A172 (cell line): ENCODE measurements at regions not wholly inside any gene's neighbourhood (a gene's known extent, or its start where the extent isn't known, plus 50 kb on each side); places are given as distances from the start of the nearest gene placed in this dataset.
"Not testable (repeated sequence)": the region's sequence is repeated elsewhere in the genome, so short reads cannot be mapped to it uniquely, and the experiment has no call there.

ENCODE experiments used
- DNase-seq: peaks from one replicate; pipeline ENCODE4 v3.0.0-alpha.2; 2015; ENCODE audit warnings: low spot score

DNA sequence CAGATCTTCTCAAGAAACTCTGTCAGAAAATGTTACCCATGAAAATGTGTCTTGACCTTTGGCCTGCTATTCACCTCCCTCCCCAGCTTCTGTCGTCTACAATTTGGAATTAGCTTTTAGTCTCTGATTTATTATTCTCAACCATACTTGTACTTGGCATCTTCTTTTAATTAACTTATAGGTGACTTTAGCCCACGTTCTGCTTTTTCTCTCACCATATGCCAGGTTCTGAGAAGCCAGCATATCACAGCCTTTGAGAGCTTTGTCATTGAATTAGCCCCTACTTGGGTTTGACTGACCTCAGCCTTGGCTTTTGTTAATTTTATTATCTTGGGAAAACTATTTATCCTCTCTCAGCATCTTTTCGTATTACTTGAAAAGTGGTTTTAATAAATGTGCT lies 355.9 kb downstream of the OXSM start:
- no peak for DNase-seq

GRCh38 chr3:26157428-26157827 lies 367.5 kb downstream of the OXSM start:
- DNase-seq: not testable (repeated sequence)

DNA sequence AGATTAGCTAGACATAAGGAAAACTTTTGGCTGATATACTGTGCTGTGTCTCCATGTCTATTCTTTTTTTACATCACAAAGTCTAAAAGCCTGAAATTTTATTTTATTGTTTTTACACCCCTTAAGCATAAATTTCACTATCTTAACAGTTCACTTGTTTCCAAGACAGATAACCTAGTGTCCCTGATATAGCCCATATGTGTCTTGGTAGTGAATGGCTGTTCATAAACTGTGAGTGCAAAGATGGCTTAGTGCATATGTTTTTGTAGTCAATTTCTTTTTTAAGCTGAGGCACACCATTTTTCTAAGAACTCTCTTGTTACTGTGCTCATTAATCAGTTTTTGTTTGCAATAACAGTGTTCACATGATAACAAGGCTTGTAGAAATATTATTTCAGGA lies 381.1 kb downstream of the OXSM start:
- DNase-seq: no peak

DNA sequence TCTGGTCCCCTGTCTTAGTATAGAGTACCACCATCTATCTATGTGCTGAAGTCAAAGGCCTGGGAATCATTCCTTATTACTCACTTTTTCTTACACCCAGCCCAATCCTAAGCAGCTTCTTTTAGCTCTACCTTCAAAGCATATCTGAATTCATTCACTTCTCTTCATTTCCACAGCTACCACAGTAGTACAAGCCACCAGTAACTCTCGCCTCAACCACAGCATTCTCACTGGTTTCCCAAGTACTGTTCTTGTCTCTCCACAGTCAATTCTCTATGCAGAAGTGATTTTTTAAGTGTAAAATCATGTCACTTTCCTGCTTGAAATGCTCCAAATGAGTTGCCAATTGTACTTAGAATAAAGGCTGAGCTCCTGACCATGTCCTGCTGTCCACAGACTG lies 401.7 kb downstream of the OXSM start:
- DNase-seq: no peak

DNA sequence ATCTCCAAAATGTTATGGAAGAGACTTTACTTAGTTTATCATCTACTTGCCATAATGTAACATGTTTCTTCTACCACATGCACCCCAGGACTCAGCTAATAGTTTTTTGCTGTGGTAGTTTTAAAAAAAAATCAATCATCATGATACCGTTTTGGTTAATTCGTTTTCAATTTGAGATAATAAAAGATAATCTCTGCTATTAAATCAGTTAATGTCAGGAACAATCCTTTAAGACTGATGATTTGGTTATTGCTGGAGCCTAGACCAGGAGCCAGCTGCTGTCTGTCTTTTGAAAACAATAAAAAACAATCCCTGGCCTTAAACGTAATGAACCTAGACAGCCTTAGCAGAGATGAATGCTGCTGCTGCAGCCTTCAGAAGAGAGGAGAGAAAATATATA lies 403.7 kb downstream of the OXSM start:
- no peak for DNase-seq

DNA sequence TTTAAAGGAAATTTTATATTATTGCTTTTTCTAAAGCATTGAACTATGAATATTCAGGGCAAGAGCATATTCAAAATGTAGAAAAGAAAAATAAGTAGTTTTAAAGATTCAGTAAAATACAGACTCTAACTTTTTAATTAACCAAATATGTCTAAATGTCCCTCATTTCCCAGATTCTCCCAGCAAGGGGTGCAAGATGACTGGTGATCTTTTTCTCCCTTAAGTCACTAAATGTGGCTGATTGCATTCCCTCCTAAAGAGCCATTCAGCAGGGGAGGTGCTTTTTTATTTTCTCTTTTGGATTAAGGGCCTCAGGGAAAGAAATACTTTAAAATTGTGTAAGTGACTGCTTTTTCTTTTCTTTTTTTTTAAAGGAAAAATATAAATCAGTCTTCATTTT lies 406.9 kb downstream of the OXSM start:
- no peak for DNase-seq

DNA sequence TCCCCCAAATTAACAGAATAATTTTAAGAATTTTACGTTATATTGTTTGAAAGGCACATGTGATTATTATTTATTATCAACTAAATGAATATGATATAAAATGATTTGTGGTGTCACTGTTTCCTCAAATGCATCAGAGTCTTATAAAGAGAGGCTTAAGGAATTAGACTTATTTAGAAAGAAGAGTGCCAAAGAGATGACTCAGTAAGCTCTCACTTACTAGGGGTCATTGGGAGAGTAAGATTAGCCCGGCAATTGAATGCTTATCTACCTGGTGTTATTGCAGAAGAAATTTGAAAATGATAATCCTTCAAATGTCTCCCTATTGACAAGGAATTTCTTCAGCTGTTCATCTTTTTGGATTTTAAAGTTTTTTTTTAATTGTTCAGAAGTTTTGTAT lies 408.7 kb downstream of the OXSM start:
- no peak for DNase-seq

DNA sequence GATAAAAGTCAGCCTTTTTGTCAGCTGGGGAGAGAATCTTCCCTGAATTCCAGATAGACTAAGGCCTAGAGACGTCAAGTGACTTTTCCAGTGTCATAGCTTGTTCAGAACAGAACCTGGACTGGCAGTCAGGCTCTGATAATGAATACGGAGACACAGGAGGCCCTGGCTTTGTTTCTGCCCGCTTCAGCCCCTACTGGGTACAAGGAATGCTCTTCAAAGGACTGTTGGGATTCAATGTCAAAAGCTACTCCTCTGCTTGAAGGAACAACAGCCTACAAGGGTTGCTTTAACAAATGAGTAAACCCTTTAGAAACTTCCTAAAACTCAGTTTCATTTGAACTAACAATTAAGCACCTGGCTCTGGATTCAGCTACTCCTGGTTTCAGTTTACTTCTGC lies 412.3 kb downstream of the OXSM start:
- no peak for DNase-seq

- no peak for DNase-seq
Measured at GRCh38 chr3:26205475-26205874, 415.6 kb downstream of the OXSM start.

DNA sequence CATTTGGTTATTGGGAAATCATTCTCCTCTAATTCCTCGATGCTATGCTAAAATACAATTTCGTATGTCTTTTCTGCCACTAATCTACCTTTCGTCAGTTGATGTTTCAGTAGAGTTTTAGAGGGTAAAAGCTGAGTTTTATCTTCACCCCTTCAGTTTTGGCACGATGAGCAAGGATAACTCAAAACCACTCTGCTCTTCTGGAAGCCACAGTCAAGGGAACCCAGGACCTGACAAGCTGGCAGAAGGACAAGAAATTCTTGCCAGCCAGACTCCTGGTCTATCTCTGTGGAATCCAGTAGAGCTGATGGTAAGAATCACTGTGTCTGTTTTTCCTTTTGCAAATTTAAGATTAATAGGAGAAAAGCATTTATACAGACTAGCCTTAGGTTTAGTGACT lies 414.4 kb upstream of the LRRC3B start:
- no peak for DNase-seq

- DNase-seq: no peak
Measured at GRCh38 chr3:26229801-26230200, 392.8 kb upstream of the LRRC3B start.

DNA sequence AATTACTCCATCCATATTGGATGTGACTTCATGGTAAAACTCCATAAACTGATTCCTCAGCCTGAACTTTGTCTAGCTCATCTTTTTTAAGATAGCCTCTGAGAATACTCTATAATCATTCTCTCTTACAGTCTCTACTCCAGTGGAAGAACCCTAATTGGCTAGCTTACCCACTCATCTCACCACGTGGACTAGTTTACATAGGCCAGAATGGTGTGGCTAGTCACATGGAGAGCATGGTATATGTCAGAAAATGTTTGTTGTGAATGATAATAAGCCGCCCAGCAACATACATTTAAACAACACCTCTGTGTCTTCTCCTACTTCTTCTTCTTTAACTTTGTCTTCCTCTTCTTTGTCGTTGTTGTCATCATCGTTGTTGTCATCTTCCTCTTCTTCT lies 389.2 kb upstream of the LRRC3B start:
- DNase-seq: no peak

- peak; percentile 4 for DNase-seq
Measured at GRCh38 chr3:26236531-26236930, 386.0 kb upstream of the LRRC3B start.

DNA sequence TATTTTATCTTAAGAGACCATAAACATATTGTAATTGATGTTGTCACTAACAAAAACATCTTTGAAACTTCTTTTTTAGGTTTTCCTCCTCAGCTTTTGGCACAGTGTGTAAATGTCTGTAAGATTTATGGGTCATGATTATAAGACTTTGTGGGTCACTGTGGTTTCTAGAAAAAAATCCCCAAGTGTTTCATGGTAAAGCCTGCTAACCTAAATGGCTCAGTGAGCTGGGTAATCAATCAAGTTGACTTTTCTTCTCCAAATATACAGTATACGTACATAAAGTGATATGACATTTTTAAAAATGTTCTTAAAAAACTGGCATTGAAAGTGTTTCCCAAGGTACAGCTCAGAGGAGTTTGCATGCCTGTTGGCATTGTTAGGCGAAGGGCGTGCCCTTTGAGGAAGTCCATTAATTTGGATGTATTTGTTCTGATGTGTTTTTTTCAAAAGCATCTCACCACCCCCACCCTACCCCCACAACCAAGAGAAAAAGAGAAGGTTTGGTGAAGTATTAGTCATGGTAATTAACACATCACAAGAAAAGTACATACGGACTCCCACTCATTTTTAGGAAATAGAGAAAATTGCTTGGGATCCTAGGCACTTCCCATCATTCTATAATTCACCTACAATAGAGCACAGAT lies 385.4 kb upstream of the LRRC3B start:
- DNase-seq: peak; percentile 10

- not testable (repeated sequence) for DNase-seq
Measured at GRCh38 chr3:26244586-26244985, 378.0 kb upstream of the LRRC3B start.

DNA sequence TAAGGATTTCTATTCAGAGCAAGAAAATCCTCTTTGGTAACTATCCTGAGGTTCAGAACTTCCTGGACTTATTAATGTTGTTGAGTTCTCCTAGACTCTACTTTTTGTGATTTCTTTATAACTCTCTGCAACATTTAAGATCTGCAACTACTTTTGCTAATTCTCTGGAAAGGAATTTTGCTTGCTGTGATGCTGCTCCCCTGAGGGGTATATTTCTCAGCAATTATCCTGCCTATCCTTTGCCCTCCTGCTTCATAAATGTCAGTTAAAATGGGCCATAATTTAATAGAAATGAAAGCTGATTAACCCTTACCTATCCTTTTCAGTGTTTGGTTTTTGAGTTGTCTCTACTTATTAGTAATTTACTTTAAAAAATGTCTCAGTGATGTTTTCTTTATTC lies 377.3 kb upstream of the LRRC3B start:
- DNase-seq: no peak

- no peak for DNase-seq
Measured at GRCh38 chr3:26246901-26247300, 375.7 kb upstream of the LRRC3B start.

- no peak for DNase-seq
Measured at GRCh38 chr3:26247712-26248111, 374.9 kb upstream of the LRRC3B start.

- DNase-seq: no peak
Measured at GRCh38 chr3:26252001-26252400, 370.6 kb upstream of the LRRC3B start.

GRCh38 chr3:26256224-26256623 lies 366.3 kb upstream of the LRRC3B start:
- DNase-seq: no peak

DNA sequence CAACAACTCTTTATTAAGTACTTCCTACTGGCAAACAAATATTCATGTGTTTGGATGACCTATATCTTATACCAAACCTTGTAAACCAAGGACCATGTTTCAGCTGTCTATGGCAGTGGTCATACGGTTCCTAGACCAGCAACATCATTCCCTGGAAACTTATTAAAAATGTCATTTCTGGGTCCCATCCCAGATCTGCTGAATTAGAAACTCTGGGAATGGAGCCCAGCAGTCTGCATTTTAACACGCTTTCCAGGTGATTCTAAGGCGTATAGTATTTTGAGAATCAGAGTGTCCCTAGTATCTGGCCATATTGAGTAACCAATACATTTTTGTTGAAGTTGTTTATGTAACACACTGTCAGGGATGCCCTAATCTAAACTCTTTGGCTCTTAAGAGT lies 363.4 kb upstream of the LRRC3B start:
- no peak for DNase-seq

DNA sequence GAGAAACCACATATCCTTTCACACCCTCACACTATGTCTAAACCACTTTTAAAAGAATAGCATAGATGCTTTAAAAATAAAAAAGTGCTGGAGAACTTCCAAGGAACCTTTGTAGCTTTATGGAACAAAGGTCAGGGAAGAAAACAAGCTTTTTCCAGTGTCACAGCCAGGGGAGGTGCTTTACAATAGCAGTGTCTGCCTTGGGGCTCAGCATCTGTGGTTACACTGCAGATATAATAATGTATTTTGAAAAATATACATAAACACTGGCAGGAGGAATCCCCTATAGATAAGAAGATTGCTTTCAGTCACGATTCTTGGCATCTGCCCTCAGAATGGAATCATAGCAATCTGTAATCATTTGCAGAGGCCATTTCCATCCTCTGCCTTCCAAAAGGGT lies 362.4 kb upstream of the LRRC3B start:
- no peak for DNase-seq

GRCh38 chr3:26264708-26265107 lies 357.9 kb upstream of the LRRC3B start:
- DNase-seq: no peak

- no peak for DNase-seq
Measured at GRCh38 chr3:26271848-26272247, 350.7 kb upstream of the LRRC3B start.

DNA sequence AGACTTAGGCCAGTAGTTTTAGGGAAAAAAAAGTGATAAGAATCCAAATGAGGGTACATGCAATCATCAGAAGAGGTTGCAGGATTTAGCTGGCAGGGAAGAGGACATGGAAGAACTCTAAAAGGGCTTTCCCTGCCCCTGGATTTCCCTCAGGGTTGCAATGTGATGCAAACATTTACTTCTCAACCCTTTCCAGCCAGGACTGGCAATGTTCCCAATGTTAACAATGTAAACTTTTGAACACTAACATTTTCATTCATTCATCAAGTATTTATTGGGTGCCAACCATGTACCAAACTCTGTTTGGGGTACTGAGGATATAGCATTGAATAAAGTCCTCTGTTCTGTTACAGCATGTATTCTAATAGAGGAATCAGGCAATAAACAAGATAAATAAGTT lies 349.4 kb upstream of the LRRC3B start:
- DNase-seq: no peak
